H1 (cell line): ENCODE measurements at regions not wholly inside any gene's neighbourhood (a gene's known extent, or its start where the extent isn't known, plus 50 kb on each side); places are given as distances from the start of the nearest gene placed in this dataset.

ENCODE experiments used
- CTCF ChIA-PET: fragments of 300-600 bp; sonication (Branson Sonifier 250); formaldehyde crosslinking; loops from one replicate; lab custom pipeline; 2021; ENCODE audit not compliant: partially characterized antibody; lab: Charles Lee
- POLR2A ChIA-PET: fragments of 300-600 bp; sonication (Branson Sonifier 250); formaldehyde crosslinking; loops from one replicate; lab custom pipeline; 2021; ENCODE audit warnings: inconsistent platforms; ENCODE audit not compliant: partially characterized antibody; lab: Charles Lee
- DNase-seq, 2 experiments: peaks; one replicate each; pipeline versions ENCODE4 v3.0.0 to v3.0.0-alpha.2; 2010 to 2022; ENCODE audit warnings: low spot score in 2 of 2, low read depth in 1 of 2, mixed read lengths in 1 of 2
- FAIRE-seq: peaks from 2 replicates; lab custom pipeline; 2011; peaks lifted over from hg19 to GRCh38; lab: Jason Lieb, UNC
- H2AFZ ChIP-seq: 2 replicates; pipeline ENCODE4 v1.8.1; 2012; ENCODE audit warnings: low read length, inconsistent platforms
- H2AK5ac ChIP-seq: 2 replicates; pipeline ENCODE4 v1.6.1; 2013; ENCODE audit warnings: low read depth, low read length
- H2BK120ac ChIP-seq: replicated peaks from 2 replicates; pipeline ENCODE3; 2013; ENCODE audit warnings: low read depth, low read length, inconsistent platforms
- H2BK12ac ChIP-seq: 2 replicates; pipeline ENCODE4 v1.6.1; 2013; ENCODE audit warnings: low read depth, low read length
- H2BK15ac ChIP-seq: 2 replicates; pipeline ENCODE4 v1.6.1; 2013; ENCODE audit warnings: low read length
- H2BK20ac ChIP-seq: 2 replicates; pipeline ENCODE4 v1.6.1; 2013; ENCODE audit warnings: low read length
- H2BK5ac ChIP-seq: 2 replicates; pipeline ENCODE4 v1.6.1; 2013; ENCODE audit warnings: low read depth, low read length
- H3K14ac ChIP-seq: 2 replicates; pipeline ENCODE4 v1.6.1; 2013; ENCODE audit warnings: inconsistent platforms; ENCODE audit not compliant: insufficient read length
- H3K18ac ChIP-seq: 2 replicates; pipeline ENCODE4 v1.6.1; 2013; ENCODE audit warnings: low read length; ENCODE audit errors: extremely low read depth
- H3K23ac ChIP-seq: 2 replicates; pipeline ENCODE4 v1.6.1; 2013; ENCODE audit warnings: inconsistent platforms; ENCODE audit not compliant: insufficient read length
- H3K23me2 ChIP-seq: 2 replicates; pipeline ENCODE4 v1.6.1; 2013; ENCODE audit warnings: low read depth, low read length
- H3K27ac ChIP-seq: 2 replicates; pipeline ENCODE4 v1.6.1; 2011; ENCODE audit warnings: low read depth, low read length, inconsistent platforms
- H3K27me3 ChIP-seq, 4 experiments: replicated peaks in 1 of 4; 1 replicate in 1 of 4; 2 replicates in 3 of 4; pipeline versions ENCODE4 v1.6.1 to v1.8.1; 2011 to 2013; ENCODE audit warnings: low read length in 3 of 4, mild to moderate bottlenecking in 3 of 4, inconsistent platforms in 2 of 4, mixed read lengths in 2 of 4, moderate library complexity in 1 of 4; ENCODE audit not compliant: control insufficient read depth in 3 of 4, insufficient read depth in 3 of 4; ENCODE audit errors: extremely low read depth in 1 of 4
- H3K36me3 ChIP-seq, 4 experiments: 2 replicates each; pipeline versions ENCODE4 v1.6.1 to v1.8.1; 2011 to 2013; ENCODE audit warnings: mild to moderate bottlenecking in 4 of 4, low read length in 3 of 4, moderate library complexity in 2 of 4, control low read depth in 1 of 4, inconsistent platforms in 1 of 4; ENCODE audit not compliant: insufficient read depth in 4 of 4, control insufficient read depth in 2 of 4
- H3K4ac ChIP-seq: replicated peaks from 2 replicates; pipeline ENCODE3; 2013; ENCODE audit warnings: low read length, low read depth, mixed read lengths, inconsistent platforms; ENCODE audit not compliant: insufficient read length
- H3K4me1 ChIP-seq, 4 experiments: replicated peaks in 1 of 4; 1 replicate in 1 of 4; 2 replicates in 3 of 4; pipeline versions ENCODE4 v1.6.1 to v1.8.1; 2011 to 2013; ENCODE audit warnings: low read length in 3 of 4, inconsistent platforms in 2 of 4, mixed read lengths in 1 of 4; ENCODE audit not compliant: insufficient read depth in 4 of 4, control insufficient read depth in 3 of 4
- H3K4me2 ChIP-seq, 2 experiments: 2 replicates each; pipeline versions ENCODE4 v1.6.1 to v1.8.1; 2011 to 2013; ENCODE audit warnings: low read depth in 2 of 2, low read length in 2 of 2, control low read depth in 1 of 2, inconsistent platforms in 1 of 2, mild to moderate bottlenecking in 1 of 2; ENCODE audit not compliant: insufficient read depth in 1 of 2
- H3K4me3 ChIP-seq, 4 experiments: fragments of 200-600, 300-600 bp in 1 of 4; sonication (generic), shearing (Covaris generic), sonication (Bioruptor Twin) in 1 of 4; 2 replicates each; pipeline versions ENCODE4 v1.5.1 to v1.8.1; 2011 to 2016; ENCODE audit warnings: low read length in 4 of 4, low read depth in 3 of 4, control low read depth in 2 of 4, inconsistent platforms in 2 of 4, mild to moderate bottlenecking in 2 of 4, mixed read lengths in 1 of 4, moderate library complexity in 1 of 4; ENCODE audit not compliant: insufficient read depth in 2 of 4; ENCODE audit errors: extremely low read depth in 1 of 4
- H3K56ac ChIP-seq: replicated peaks from 2 replicates; pipeline ENCODE3; 2013; ENCODE audit warnings: low read depth, mild to moderate bottlenecking, mixed read lengths, low read length, inconsistent platforms; ENCODE audit not compliant: insufficient read length
- H3K79me1 ChIP-seq: 2 replicates; pipeline ENCODE4 v1.6.1; 2013; ENCODE audit warnings: low read depth, low read length, control low read depth
- H3K79me2 ChIP-seq, 2 experiments: 2 replicates each; pipeline versions ENCODE4 v1.6.1 to v1.8.1; 2012 to 2013; ENCODE audit warnings: low read length in 2 of 2, mild to moderate bottlenecking in 2 of 2, inconsistent platforms in 1 of 2; ENCODE audit not compliant: insufficient read depth in 2 of 2, control insufficient read depth in 1 of 2
- H3K9ac ChIP-seq, 4 experiments: replicated peaks in 1 of 4; 1 replicate in 1 of 4; 2 replicates in 3 of 4; pipeline versions ENCODE4 v1.6.1 to v1.8.1; 2011 to 2013; ENCODE audit warnings: low read depth in 3 of 4, low read length in 3 of 4, control low read depth in 2 of 4, mild to moderate bottlenecking in 2 of 4, moderate library complexity in 2 of 4, inconsistent platforms in 1 of 4; ENCODE audit errors: extremely low read depth in 1 of 4
- H3K9me3 ChIP-seq, 2 experiments: 2 replicates each; pipeline versions ENCODE4 v1.6.1 to v1.8.1; 2012 to 2013; ENCODE audit warnings: mild to moderate bottlenecking in 2 of 2, moderate library complexity in 2 of 2, control low read depth in 1 of 2, inconsistent platforms in 1 of 2, low read depth in 1 of 2, low read length in 1 of 2, mixed read lengths in 1 of 2; ENCODE audit not compliant: insufficient read depth in 2 of 2
- H4K20me1 ChIP-seq, 2 experiments: replicated peaks in 1 of 2; 2 replicates each; pipeline versions ENCODE3 to v1.8.1; 2011 to 2013; ENCODE audit warnings: inconsistent platforms in 2 of 2, low read length in 2 of 2, mild to moderate bottlenecking in 1 of 2; ENCODE audit not compliant: insufficient read depth in 2 of 2, control insufficient read depth in 1 of 2
- H4K5ac ChIP-seq: 2 replicates; pipeline ENCODE4 v1.6.1; 2013; ENCODE audit warnings: low read length, low read depth, mixed read lengths, inconsistent platforms; ENCODE audit not compliant: insufficient read length
- H4K8ac ChIP-seq: 2 replicates; pipeline ENCODE4 v1.8.0; 2013; ENCODE audit warnings: mild to moderate bottlenecking, moderate library complexity, low read length, inconsistent platforms; ENCODE audit not compliant: insufficient read depth; ENCODE audit errors: extremely low read depth
- H4K91ac ChIP-seq: replicated peaks from 2 replicates; pipeline ENCODE3; 2013; ENCODE audit warnings: low read length, mixed read lengths, inconsistent platforms; ENCODE audit not compliant: insufficient read length
- ASH2L ChIP-seq: fragments of 200-600, 300-600 bp; sonication (generic); IDR thresholded peaks from one replicate; pipeline ENCODE4 v1.7.1; 2017; ENCODE audit warnings: low read length
- NANOG ChIP-seq: IDR thresholded peaks from 2 replicates; pipeline ENCODE4 v1.6.1; 2011; ENCODE audit warnings: low read length, low read depth, mild to moderate bottlenecking, inconsistent platforms; ENCODE audit not compliant: insufficient read depth, poor library complexity, severe bottlenecking
- RAD21 ChIP-seq, 2 experiments: IDR thresholded peaks in 1 of 2; conservative IDR thresholded peaks in 1 of 2; 2 replicates each; pipeline ENCODE4 v1.6.1; 2011; ENCODE audit warnings: low read depth in 2 of 2, low read length in 2 of 2, improper control_type of control experiment in 1 of 2, inconsistent platforms in 1 of 2, mild to moderate bottlenecking in 1 of 2, moderate library complexity in 1 of 2
- TBP ChIP-seq: IDR thresholded peaks from 2 replicates; pipeline ENCODE4 v1.6.1; 2011; ENCODE audit warnings: low read depth, low read length, improper control_type of control experiment
- WGBS, 2 experiments: shearing (Covaris generic) in 1 of 2; methylation state at CpG; one replicate each; pipeline versions ENCODE4 v1.1.6 to v1.1.7; 2013 to 2015; ENCODE audit warnings: low lambda C conversion rate in 2 of 2, mixed read lengths in 2 of 2, inconsistent platforms in 1 of 2, low coverage in 1 of 2, missing lambda C conversion rate in 1 of 2; ENCODE audit not compliant: insufficient replicate concordance in 2 of 2, insufficient coverage in 1 of 2, insufficient read length in 1 of 2; ENCODE audit errors: extremely low coverage in 1 of 2, missing lambda C conversion rate in 1 of 2; 5-methylcytosine and 5-hydroxymethylcytosine counted together

DNA sequence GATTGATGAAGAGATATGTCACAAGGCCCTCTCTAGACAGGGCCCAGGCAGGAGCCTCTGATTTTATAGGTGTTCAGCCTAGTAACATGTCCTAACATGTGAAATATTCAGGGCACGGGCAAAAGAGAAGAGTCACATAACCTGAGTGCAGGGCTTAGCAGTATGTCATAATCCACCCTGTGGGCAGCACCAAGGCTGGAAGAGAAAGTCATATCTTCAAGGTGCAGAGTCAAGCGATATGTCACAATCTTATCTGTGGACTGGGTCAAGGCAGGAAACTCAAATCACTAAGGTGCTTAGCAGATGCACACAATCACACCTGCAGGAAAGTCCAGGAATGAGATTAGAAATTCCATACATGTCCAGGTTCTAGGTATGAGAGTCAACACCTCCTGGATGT lies 51.5 kb upstream of the ZNF728 start:
- no peak overlapping the region for H3K14ac ChIP-seq
- no peak overlapping the region for H2BK20ac ChIP-seq
- H4K91ac ChIP-seq: no peak overlapping the region

More for the DNA sequence above, 51.5 kb upstream of the ZNF728 start:
- ChIA-PET CTCF (no interaction called here), POLR2A (no interaction called here)
- H2BK15ac ChIP-seq: no peak overlapping the region
- no peak overlapping the region for H3K23ac ChIP-seq
- no peak overlapping the region for H3K4me3 ChIP-seq
- H2BK120ac ChIP-seq: no peak overlapping the region
- no peak overlapping the region for H2AFZ ChIP-seq
- H3K9me3 ChIP-seq: peaks cover 70 to 87% of the 10 kb centered on the region in 2 experiments
- H3K36me3 ChIP-seq: no peaks in the 10 kb centered on the region
- no peak overlapping the region for H3K4me2 ChIP-seq
- no peak overlapping the region for H3K27ac ChIP-seq
- no peak overlapping the region for H2BK12ac ChIP-seq
- H3K4me1 ChIP-seq: no peaks in the 10 kb centered on the region
- FAIRE-seq: no peak
- H2AK5ac ChIP-seq: no peak overlapping the region
- DNase-seq: no peak
- no peak overlapping the region for H4K8ac ChIP-seq
- H3K56ac ChIP-seq: no peak overlapping the region
- 63% methylated on average over 2 of the region's 2 CpGs; no CpG with 5 or more reads in 1 of the 2 experiments for WGBS, 2 experiments
- H3K79me1 ChIP-seq: no peaks in the 10 kb centered on the region
- no peaks in the 10 kb centered on the region for H3K27me3 ChIP-seq
- H3K79me2 ChIP-seq: no peaks in the 10 kb centered on the region
- H3K23me2 ChIP-seq: no peaks in the 10 kb centered on the region
- H3K4ac ChIP-seq: no peak overlapping the region
- TF ChIP-seq ASH2L (no peak), RAD21 (IDR thresholded peaks at IDR 0.05 in 1 of 2, conservative IDR thresholded peaks at IDR 0.05 in 1 of 2; ENCODE audit: low read depth in 2 of 2, low read length in 2 of 2) (no peak), TBP (no peak), NANOG (no peak)
- no peak overlapping the region for H4K5ac ChIP-seq
- no peak overlapping the region for H3K9ac ChIP-seq
- no peaks in the 10 kb centered on the region for H4K20me1 ChIP-seq
- no peak overlapping the region for H2BK5ac ChIP-seq
- no peak overlapping the region for H3K18ac ChIP-seq
